ENCODE measurements at regions not wholly inside any gene's neighbourhood (a gene's known extent, or its start where the extent isn't known, plus 50 kb on each side); places are given as distances from the start of the nearest gene placed in this dataset.

- TF ChIP-seq, protein P1, sequence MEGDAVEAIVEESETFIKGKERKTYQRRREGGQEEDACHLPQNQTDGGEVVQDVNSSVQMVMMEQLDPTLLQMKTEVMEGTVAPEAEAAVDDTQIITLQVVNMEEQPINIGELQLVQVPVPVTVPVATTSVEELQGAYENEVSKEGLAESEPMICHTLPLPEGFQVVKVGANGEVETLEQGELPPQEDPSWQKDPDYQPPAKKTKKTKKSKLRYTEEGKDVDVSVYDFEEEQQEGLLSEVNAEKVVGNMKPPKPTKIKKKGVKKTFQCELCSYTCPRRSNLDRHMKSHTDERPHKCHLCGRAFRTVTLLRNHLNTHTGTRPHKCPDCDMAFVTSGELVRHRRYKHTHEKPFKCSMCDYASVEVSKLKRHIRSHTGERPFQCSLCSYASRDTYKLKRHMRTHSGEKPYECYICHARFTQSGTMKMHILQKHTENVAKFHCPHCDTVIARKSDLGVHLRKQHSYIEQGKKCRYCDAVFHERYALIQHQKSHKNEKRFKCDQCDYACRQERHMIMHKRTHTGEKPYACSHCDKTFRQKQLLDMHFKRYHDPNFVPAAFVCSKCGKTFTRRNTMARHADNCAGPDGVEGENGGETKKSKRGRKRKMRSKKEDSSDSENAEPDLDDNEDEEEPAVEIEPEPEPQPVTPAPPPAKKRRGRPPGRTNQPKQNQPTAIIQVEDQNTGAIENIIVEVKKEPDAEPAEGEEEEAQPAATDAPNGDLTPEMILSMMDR (IDR thresholded peaks at IDR 0.05; ENCODE audit: insufficient read depth, low read length, poor library complexity, severe bottlenecking): no peak
- TF ChIP-seq EZH2phosphoT487 (conservative IDR thresholded peaks at IDR 0.05; ENCODE audit: low read length): no peak
Measured at GRCh38 chr17:72434581-72434980, 313.8 kb downstream of the SOX9 start.
